ENCODE measurements at regions not wholly inside any gene's neighbourhood (a gene's known extent, or its start where the extent isn't known, plus 50 kb on each side); places are given as distances from the start of the nearest gene placed in this dataset.

GRCh38 chr20:22062874-22063273 is 357.4 kb downstream of the PAX1 start:
- H3K4me3 ChIP-seq (ENCODE audit: low read length): no peak overlapping the region
- TF ChIP-seq CTCF (IDR thresholded peaks at IDR 0.05; ENCODE audit: low read depth, low read length, poor library complexity, severe bottlenecking): no peak
- no peak for TF ChIP-seq EZH2phosphoT487 (IDR thresholded peaks at IDR 0.05; ENCODE audit: borderline replicate concordance, low read length)
- no peaks in the 10 kb centered on the region for H3K4me1 ChIP-seq (ENCODE audit: control insufficient read depth, low read length)
- H3K4me2 ChIP-seq (ENCODE audit: low read length): no peak overlapping the region
- H3K27ac ChIP-seq (ENCODE audit: low read depth, low read length): no peak overlapping the region
- no peaks in the 10 kb centered on the region for H3K9me3 ChIP-seq (ENCODE audit: control insufficient read depth, insufficient read depth, low read length)
- H3K27me3 ChIP-seq (ENCODE audit: control insufficient read depth, low read length): no peaks in the 10 kb centered on the region
- H4K20me1 ChIP-seq (ENCODE audit: control insufficient read depth, insufficient read depth, low read depth, low read length): no peaks in the 10 kb centered on the region
- H3K36me3 ChIP-seq (ENCODE audit: control insufficient read depth, low read length): no peaks in the 10 kb centered on the region
- no peaks in the 10 kb centered on the region for H3F3A ChIP-seq (ENCODE audit: control insufficient read depth, insufficient read depth)
- no peaks in the 10 kb centered on the region for H3K9me2 ChIP-seq (replicated peaks; ENCODE audit: control insufficient read depth, low read length)
- H3K79me2 ChIP-seq (ENCODE audit: control insufficient read depth, low read length): no peaks in the 10 kb centered on the region

DNA sequence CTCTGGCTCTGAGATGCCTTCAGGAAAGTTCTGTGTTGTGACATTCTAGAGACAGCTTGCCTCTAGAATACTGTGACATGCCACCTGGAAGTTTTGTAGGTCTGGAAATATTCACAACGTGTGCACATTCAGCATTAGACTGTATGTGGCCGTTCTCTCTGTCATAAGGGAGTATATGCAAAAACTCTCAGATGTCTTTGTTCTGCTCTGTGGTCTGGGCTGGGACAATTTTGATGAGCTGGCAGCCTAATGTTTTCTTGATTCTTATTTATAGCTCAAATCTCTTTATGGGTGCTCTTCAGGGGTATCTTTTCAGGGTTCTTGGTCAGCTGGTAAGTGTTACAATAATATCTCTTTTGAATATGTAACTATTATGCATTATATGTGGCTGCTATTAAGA is 355.1 kb downstream of the PAX1 start:
- no peaks in the 10 kb centered on the region for H3F3A ChIP-seq (ENCODE audit: control insufficient read depth, insufficient read depth)
- no peaks in the 10 kb centered on the region for H4K20me1 ChIP-seq (ENCODE audit: control insufficient read depth, insufficient read depth, low read depth, low read length)
- no peak overlapping the region for H3K27ac ChIP-seq (ENCODE audit: low read depth, low read length)
- no peaks in the 10 kb centered on the region for H3K4me1 ChIP-seq (ENCODE audit: control insufficient read depth, low read length)
- no peak overlapping the region for H3K4me3 ChIP-seq (ENCODE audit: low read length)
- no peaks in the 10 kb centered on the region for H3K36me3 ChIP-seq (ENCODE audit: control insufficient read depth, low read length)
- no peaks in the 10 kb centered on the region for H3K9me2 ChIP-seq (replicated peaks; ENCODE audit: control insufficient read depth, low read length)
- H3K9me3 ChIP-seq (ENCODE audit: control insufficient read depth, insufficient read depth, low read length): no peaks in the 10 kb centered on the region
- H3K4me2 ChIP-seq (ENCODE audit: low read length): no peak overlapping the region
- no peak for TF ChIP-seq CTCF (IDR thresholded peaks at IDR 0.05; ENCODE audit: low read depth, low read length, poor library complexity, severe bottlenecking)
- no peak for TF ChIP-seq EZH2phosphoT487 (IDR thresholded peaks at IDR 0.05; ENCODE audit: borderline replicate concordance, low read length)
- H3K27me3 ChIP-seq (ENCODE audit: control insufficient read depth, low read length): no peaks in the 10 kb centered on the region
- no peaks in the 10 kb centered on the region for H3K79me2 ChIP-seq (ENCODE audit: control insufficient read depth, low read length)

- H3F3A ChIP-seq (ENCODE audit: control insufficient read depth, insufficient read depth): no peaks in the 10 kb centered on the region
- H3K27ac ChIP-seq (ENCODE audit: low read depth, low read length): no peak overlapping the region
- H3K4me1 ChIP-seq (ENCODE audit: control insufficient read depth, low read length): no peaks in the 10 kb centered on the region
- H3K79me2 ChIP-seq (ENCODE audit: control insufficient read depth, low read length): no peaks in the 10 kb centered on the region
- no peak overlapping the region for H3K4me3 ChIP-seq (ENCODE audit: low read length)
- H3K9me2 ChIP-seq (replicated peaks; ENCODE audit: control insufficient read depth, low read length): no peaks in the 10 kb centered on the region
- no peaks in the 10 kb centered on the region for H3K9me3 ChIP-seq (ENCODE audit: control insufficient read depth, insufficient read depth, low read length)
- H4K20me1 ChIP-seq (ENCODE audit: control insufficient read depth, insufficient read depth, low read depth, low read length): no peaks in the 10 kb centered on the region
- H3K4me2 ChIP-seq (ENCODE audit: low read length): no peak overlapping the region
- no peaks in the 10 kb centered on the region for H3K36me3 ChIP-seq (ENCODE audit: control insufficient read depth, low read length)
- no peak for TF ChIP-seq CTCF (IDR thresholded peaks at IDR 0.05; ENCODE audit: low read depth, low read length, poor library complexity, severe bottlenecking)
- TF ChIP-seq EZH2phosphoT487 (IDR thresholded peaks at IDR 0.05; ENCODE audit: borderline replicate concordance, low read length): no peak
- no peaks in the 10 kb centered on the region for H3K27me3 ChIP-seq (ENCODE audit: control insufficient read depth, low read length)
Observed at GRCh38 chr20:22058746-22059145, 353.3 kb downstream of the PAX1 start.

DNA sequence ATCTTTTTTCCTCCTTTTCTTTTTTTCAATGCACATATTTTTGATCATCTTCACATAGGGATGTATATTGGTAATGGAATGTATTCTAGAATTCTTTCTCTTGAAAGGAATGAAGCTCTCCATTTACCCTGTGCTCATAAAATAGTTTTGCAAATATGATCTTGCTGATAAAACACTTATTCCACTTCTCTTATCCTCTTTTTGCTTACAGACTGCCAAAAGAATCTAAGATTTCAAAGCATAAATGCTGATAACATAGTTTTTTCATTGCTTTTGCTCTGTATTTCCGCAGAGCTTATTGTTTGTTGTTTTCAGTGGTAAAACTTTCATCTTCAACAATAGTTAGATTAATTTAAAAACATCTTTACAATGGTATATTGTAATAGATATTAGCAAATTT is 350.5 kb downstream of the PAX1 start:
- H3K9me2 ChIP-seq (replicated peaks; ENCODE audit: control insufficient read depth, low read length): no peaks in the 10 kb centered on the region
- no peaks in the 10 kb centered on the region for H3K27me3 ChIP-seq (ENCODE audit: control insufficient read depth, low read length)
- no peaks in the 10 kb centered on the region for H3F3A ChIP-seq (ENCODE audit: control insufficient read depth, insufficient read depth)
- H4K20me1 ChIP-seq (ENCODE audit: control insufficient read depth, insufficient read depth, low read depth, low read length): no peaks in the 10 kb centered on the region
- H3K9me3 ChIP-seq (ENCODE audit: control insufficient read depth, insufficient read depth, low read length): no peaks in the 10 kb centered on the region
- no peak overlapping the region for H3K4me2 ChIP-seq (ENCODE audit: low read length)
- no peaks in the 10 kb centered on the region for H3K4me1 ChIP-seq (ENCODE audit: control insufficient read depth, low read length)
- no peaks in the 10 kb centered on the region for H3K36me3 ChIP-seq (ENCODE audit: control insufficient read depth, low read length)
- TF ChIP-seq EZH2phosphoT487 (IDR thresholded peaks at IDR 0.05; ENCODE audit: borderline replicate concordance, low read length) (no peak), CTCF (IDR thresholded peaks at IDR 0.05; ENCODE audit: low read depth, low read length, poor library complexity, severe bottlenecking) (no peak)
- H3K79me2 ChIP-seq (ENCODE audit: control insufficient read depth, low read length): no peaks in the 10 kb centered on the region
- no peak overlapping the region for H3K4me3 ChIP-seq (ENCODE audit: low read length)
- H3K27ac ChIP-seq (ENCODE audit: low read depth, low read length): no peak overlapping the region

Measured in DOHH2 (cell line).